ENCODE measurements at regions not wholly inside any gene's neighbourhood (a gene's known extent, or its start where the extent isn't known, plus 50 kb on each side); places are given as distances from the start of the nearest gene placed in this dataset.

GRCh38 chr3:643376-643775 is 446.8 kb downstream of the CHL1 start:
- Histone ChIP-seq H4K20me1 (replicated peaks; ENCODE audit: insufficient read depth) (no peaks in the 10 kb centered on the region), H3K4me1 (ENCODE audit: insufficient read depth) (no peaks in the 10 kb centered on the region), H3K9me2 (ENCODE audit: insufficient read depth) (no peaks in the 10 kb centered on the region), H2AFZ (no peak overlapping the region), H3K27me3 (ENCODE audit: insufficient read depth) (no peaks in the 10 kb centered on the region), H3F3A (replicated peaks; ENCODE audit: low read depth) (no peaks in the 10 kb centered on the region), H3K27ac (ENCODE audit: low read depth) (no peak overlapping the region), H3K36me3 (ENCODE audit: insufficient read depth) (no peaks in the 10 kb centered on the region), H3K4me2 (no peak overlapping the region), H3K4me3 (no peak overlapping the region), H3K79me2 (replicated peaks; ENCODE audit: insufficient read depth) (no peaks in the 10 kb centered on the region)
- Mint-ChIP-seq H3K9me3 (peaks cover 94% of the 10 kb centered on the region), H3K27ac (no peak overlapping the region), H3K4me1 (no peaks in the 10 kb centered on the region), H3K36me3 (ENCODE audit: low read depth) (peaks cover 26% of the 10 kb centered on the region), H3K27me3 (ENCODE audit: insufficient read depth, low read depth, poor library complexity) (peaks cover 2% of the 10 kb centered on the region), H3K4me3 (no peak overlapping the region)
- DNase-seq (ENCODE audit: low spot score) (no peak), ATAC-seq (no peak)
- TF ChIP-seq ZNF114 (CRISPR knock-in tag; IDR thresholded peaks at IDR 0.05): no peak
- TF ChIP-seq CREB1 (CRISPR knock-in tag; IDR thresholded peaks at IDR 0.05; ENCODE audit: low read depth): no peak
- TF ChIP-seq, protein P1, sequence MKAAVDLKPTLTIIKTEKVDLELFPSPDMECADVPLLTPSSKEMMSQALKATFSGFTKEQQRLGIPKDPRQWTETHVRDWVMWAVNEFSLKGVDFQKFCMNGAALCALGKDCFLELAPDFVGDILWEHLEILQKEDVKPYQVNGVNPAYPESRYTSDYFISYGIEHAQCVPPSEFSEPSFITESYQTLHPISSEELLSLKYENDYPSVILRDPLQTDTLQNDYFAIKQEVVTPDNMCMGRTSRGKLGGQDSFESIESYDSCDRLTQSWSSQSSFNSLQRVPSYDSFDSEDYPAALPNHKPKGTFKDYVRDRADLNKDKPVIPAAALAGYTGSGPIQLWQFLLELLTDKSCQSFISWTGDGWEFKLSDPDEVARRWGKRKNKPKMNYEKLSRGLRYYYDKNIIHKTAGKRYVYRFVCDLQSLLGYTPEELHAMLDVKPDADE (IDR thresholded peaks at IDR 0.05): no peak

- DNase-seq (ENCODE audit: low spot score) (no peak), ATAC-seq (no peak)
- TF ChIP-seq JUNB (IDR thresholded peaks at IDR 0.05; ENCODE audit: unreplicated experiment) (no peak), NANOG (IDR thresholded peaks at IDR 0.05; ENCODE audit: borderline replicate concordance) (no peak), EZH2 (IDR thresholded peaks at IDR 0.05; ENCODE audit: low read depth, unreplicated experiment) (no peak), POLR2AphosphoS5 (IDR thresholded peaks at IDR 0.05; ENCODE audit: low read depth) (no peak)
- TF ChIP-seq, protein P1 (IDR thresholded peaks at IDR 0.05): no peak
- peaks cover 92% of the 10 kb centered on the region for H3K9me3 Mint-ChIP-seq
- no peak overlapping the region for H3K27ac ChIP-seq (ENCODE audit: low read depth)
- no peaks in the 10 kb centered on the region for H3K27me3 ChIP-seq (ENCODE audit: insufficient read depth)
- no peaks in the 10 kb centered on the region for H3K4me1 ChIP-seq (ENCODE audit: insufficient read depth)
- no peaks in the 10 kb centered on the region for H3K4me1 Mint-ChIP-seq
- H3K4me3 ChIP-seq: no peak overlapping the region
- no peaks in the 10 kb centered on the region for H4K20me1 ChIP-seq (replicated peaks; ENCODE audit: insufficient read depth)
- no peaks in the 10 kb centered on the region for H3K79me2 ChIP-seq (replicated peaks; ENCODE audit: insufficient read depth)
- H3K36me3 ChIP-seq (ENCODE audit: insufficient read depth): no peaks in the 10 kb centered on the region
- no peak overlapping the region for H3K4me2 ChIP-seq
- peaks cover 19% of the 10 kb centered on the region; the same call in 2 of the 3 replicates for H3K36me3 Mint-ChIP-seq (ENCODE audit: low read depth)
- H3K27ac Mint-ChIP-seq: no peak overlapping the region
- H2AFZ ChIP-seq: no peak overlapping the region
- no peaks in the 10 kb centered on the region for H3F3A ChIP-seq (replicated peaks; ENCODE audit: low read depth)
- H3K9me2 ChIP-seq (ENCODE audit: insufficient read depth): no peaks in the 10 kb centered on the region
- no peak overlapping the region for H3K4me3 Mint-ChIP-seq
- H3K27me3 Mint-ChIP-seq (ENCODE audit: insufficient read depth, low read depth, poor library complexity): peaks cover 4% of the 10 kb centered on the region
Observed at GRCh38 chr3:655824-656223, 437.0 kb upstream of the CNTN6 start.

DNA sequence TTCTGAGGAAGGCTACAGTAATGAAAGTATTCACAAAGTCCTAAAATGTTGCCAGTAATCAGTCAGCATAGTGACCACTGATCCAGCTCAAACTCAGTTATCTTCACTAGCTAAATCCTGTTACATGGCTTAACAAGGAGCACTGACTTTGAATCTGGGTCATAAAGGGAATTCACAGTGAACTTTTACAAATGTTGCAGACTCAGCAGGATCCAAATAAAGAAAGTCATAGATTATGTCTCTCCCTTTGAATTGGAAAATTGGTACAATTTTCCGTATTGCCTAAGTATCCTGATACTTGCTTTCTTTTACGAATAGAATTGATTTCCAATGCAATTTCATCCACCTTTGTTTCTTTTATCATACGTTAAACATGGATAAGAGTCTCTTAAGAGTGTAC is 431.5 kb upstream of the CNTN6 start:
- Histone ChIP-seq H3K27ac (ENCODE audit: low read depth) (no peak overlapping the region), H2AFZ (no peak overlapping the region), H3K36me3 (ENCODE audit: insufficient read depth) (no peaks in the 10 kb centered on the region), H3K4me1 (ENCODE audit: insufficient read depth) (no peaks in the 10 kb centered on the region), H3K9me2 (ENCODE audit: insufficient read depth) (no peaks in the 10 kb centered on the region), H3K79me2 (replicated peaks; ENCODE audit: insufficient read depth) (no peaks in the 10 kb centered on the region), H3F3A (replicated peaks; ENCODE audit: low read depth) (no peaks in the 10 kb centered on the region), H3K4me3 (no peak overlapping the region), H3K27me3 (ENCODE audit: insufficient read depth) (no peaks in the 10 kb centered on the region), H4K20me1 (replicated peaks; ENCODE audit: insufficient read depth) (no peaks in the 10 kb centered on the region), H3K4me2 (no peak overlapping the region)
- Mint-ChIP-seq H3K4me1 (no peaks in the 10 kb centered on the region), H3K36me3 (ENCODE audit: low read depth) (peaks cover 16% of the 10 kb centered on the region; the same call in 2 of the 3 replicates), H3K27me3 (ENCODE audit: insufficient read depth, low read depth, poor library complexity) (no peaks in the 10 kb centered on the region), H3K9me3 (peaks cover 88% of the 10 kb centered on the region), H3K27ac (no peak overlapping the region), H3K4me3 (no peak overlapping the region)
- TF ChIP-seq, protein P2, sequence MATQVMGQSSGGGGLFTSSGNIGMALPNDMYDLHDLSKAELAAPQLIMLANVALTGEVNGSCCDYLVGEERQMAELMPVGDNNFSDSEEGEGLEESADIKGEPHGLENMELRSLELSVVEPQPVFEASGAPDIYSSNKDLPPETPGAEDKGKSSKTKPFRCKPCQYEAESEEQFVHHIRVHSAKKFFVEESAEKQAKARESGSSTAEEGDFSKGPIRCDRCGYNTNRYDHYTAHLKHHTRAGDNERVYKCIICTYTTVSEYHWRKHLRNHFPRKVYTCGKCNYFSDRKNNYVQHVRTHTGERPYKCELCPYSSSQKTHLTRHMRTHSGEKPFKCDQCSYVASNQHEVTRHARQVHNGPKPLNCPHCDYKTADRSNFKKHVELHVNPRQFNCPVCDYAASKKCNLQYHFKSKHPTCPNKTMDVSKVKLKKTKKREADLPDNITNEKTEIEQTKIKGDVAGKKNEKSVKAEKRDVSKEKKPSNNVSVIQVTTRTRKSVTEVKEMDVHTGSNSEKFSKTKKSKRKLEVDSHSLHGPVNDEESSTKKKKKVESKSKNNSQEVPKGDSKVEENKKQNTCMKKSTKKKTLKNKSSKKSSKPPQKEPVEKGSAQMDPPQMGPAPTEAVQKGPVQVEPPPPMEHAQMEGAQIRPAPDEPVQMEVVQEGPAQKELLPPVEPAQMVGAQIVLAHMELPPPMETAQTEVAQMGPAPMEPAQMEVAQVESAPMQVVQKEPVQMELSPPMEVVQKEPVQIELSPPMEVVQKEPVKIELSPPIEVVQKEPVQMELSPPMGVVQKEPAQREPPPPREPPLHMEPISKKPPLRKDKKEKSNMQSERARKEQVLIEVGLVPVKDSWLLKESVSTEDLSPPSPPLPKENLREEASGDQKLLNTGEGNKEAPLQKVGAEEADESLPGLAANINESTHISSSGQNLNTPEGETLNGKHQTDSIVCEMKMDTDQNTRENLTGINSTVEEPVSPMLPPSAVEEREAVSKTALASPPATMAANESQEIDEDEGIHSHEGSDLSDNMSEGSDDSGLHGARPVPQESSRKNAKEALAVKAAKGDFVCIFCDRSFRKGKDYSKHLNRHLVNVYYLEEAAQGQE (IDR thresholded peaks at IDR 0.05; ENCODE audit: unreplicated experiment): no peak
- TF ChIP-seq, protein P1 (IDR thresholded peaks at IDR 0.05): no peak
- ATAC-seq: no peak
- no peak for DNase-seq (ENCODE audit: low spot score)

All from GM23338 (cell line).